PC-3 (cell line): ENCODE measurements at regions not wholly inside any gene's neighbourhood (a gene's known extent, or its start where the extent isn't known, plus 50 kb on each side); places are given as distances from the start of the nearest gene placed in this dataset.
"Not testable (repeated sequence)": the region's sequence is repeated elsewhere in the genome, so short reads cannot be mapped to it uniquely, and the experiment has no call there.

ENCODE experiments used
- ATAC-seq: fragments of 200-7000 bp; cut with Tn5 transposase; 2 replicates; pipeline ENCODE4 v1.9.1; 2020; ENCODE audit warnings: mild to moderate bottlenecking, moderate library complexity
- BruUV-seq: library from RNA; stranded (reverse); fragments of 400-500 nt; replicated peaks from 2 replicates; lab custom pipeline; 2021; lab: Mats Ljungman, UMichigan
- CTCF ChIA-PET: fragments of 300-600 bp; sonication (Branson Sonifier 250); formaldehyde crosslinking; loops from one replicate; lab custom pipeline; 2022; ENCODE audit warnings: antibody characterized with exemption; lab: Charles Lee
- POLR2A ChIA-PET: fragments of 300-600 bp; sonication (Branson Sonifier 250); formaldehyde crosslinking; loops from one replicate; lab custom pipeline; 2022; ENCODE audit warnings: antibody characterized with exemption; ENCODE audit not compliant: unreplicated experiment; lab: Charles Lee
- DNase-seq: peaks from one replicate; pipeline ENCODE4 v3.0.0-alpha.2; 2015
- H2AFZ ChIP-seq: fragments of 300-600 bp; sonication (generic); 2 replicates; pipeline ENCODE4 v1.6.0; 2016; ENCODE audit warnings: antibody characterized with exemption, low read length
- H3F3A ChIP-seq: fragments of 300-600 bp; sonication (generic); one replicate; pipeline ENCODE4 v1.6.0; 2017; ENCODE audit warnings: antibody characterized with exemption, low read length, control low read depth, mild to moderate bottlenecking; ENCODE audit not compliant: unreplicated experiment
- H3K27ac ChIP-seq: fragments of 300-600 bp; sonication (generic); 2 replicates; pipeline ENCODE4 v1.5.1; 2016; ENCODE audit warnings: mild to moderate bottlenecking, low read length
- H3K27me3 ChIP-seq: fragments of 300-600 bp; sonication (generic); 2 replicates; pipeline ENCODE4 v1.6.1; 2016; ENCODE audit warnings: low read length, mixed read lengths
- H3K36me3 ChIP-seq: fragments of 300-600 bp; sonication (generic); 2 replicates; pipeline ENCODE4 v1.6.1; 2016; ENCODE audit warnings: low read depth, mixed run types, low read length, mixed read lengths
- H3K4me1 ChIP-seq: fragments of 300-600 bp; sonication (generic); 2 replicates; pipeline ENCODE4 v1.5.1; 2016; ENCODE audit warnings: low read length; ENCODE audit not compliant: insufficient read depth
- H3K4me2 ChIP-seq: fragments of 300-600 bp; sonication (generic); 2 replicates; pipeline ENCODE4 v1.6.0; 2016; ENCODE audit warnings: low read length
- H3K4me3 ChIP-seq: fragments of 300-600 bp; sonication (generic); 2 replicates; pipeline ENCODE4 v1.5.1; 2016; ENCODE audit warnings: mild to moderate bottlenecking, low read length, mixed read lengths
- H3K79me2 ChIP-seq: fragments of 300-600 bp; sonication (generic); 2 replicates; pipeline ENCODE4 v1.6.1; 2017; ENCODE audit warnings: low read length, mixed read lengths
- H3K9ac ChIP-seq: fragments of 300-600 bp; sonication (generic); 2 replicates; pipeline ENCODE4 v1.6.0; 2016; ENCODE audit warnings: mild to moderate bottlenecking, low read length
- H3K9me2 ChIP-seq: fragments of 300-600 bp; sonication (generic); replicated peaks from 2 replicates; pipeline ENCODE4 v1.6.1; 2016; ENCODE audit warnings: mixed run types, low read length, mixed read lengths
- H3K9me3 ChIP-seq: fragments of 300-600 bp; sonication (generic); 2 replicates; pipeline ENCODE4 v1.6.1; 2016; ENCODE audit warnings: low read length, mixed read lengths
- H4K20me1 ChIP-seq: fragments of 300-600 bp; sonication (generic); 2 replicates; pipeline ENCODE4 v1.6.1; 2016; ENCODE audit warnings: low read length, mixed read lengths
- EZH2 ChIP-seq: fragments of 300-600 bp; sonication (generic); IDR thresholded peaks from one replicate; pipeline ENCODE4 v1.6.1; 2017; ENCODE audit warnings: antibody characterized with exemption, mild to moderate bottlenecking, low read length; ENCODE audit not compliant: unreplicated experiment
- EZH2phosphoT487 ChIP-seq: fragments of 300-600 bp; sonication (generic); IDR thresholded peaks from 2 replicates; pipeline ENCODE4 v1.6.1; 2018; ENCODE audit warnings: mild to moderate bottlenecking, antibody characterized with exemption, low read length, borderline replicate concordance
- intact Hi-C: fragments of 100-400 bp; cut with micrococcal nuclease; formaldehyde crosslinking; loops from 2 replicates; pipeline ENCODE4 v1.9.0; 2023
- TF ChIP-seq, protein P1 (sequence below): fragments of 300-600 bp; sonication (generic); conservative IDR thresholded peaks from 2 replicates; pipeline ENCODE4 v1.5.1; 2017; ENCODE audit warnings: antibody characterized with exemption, low read depth, mild to moderate bottlenecking, low read length

DNA sequence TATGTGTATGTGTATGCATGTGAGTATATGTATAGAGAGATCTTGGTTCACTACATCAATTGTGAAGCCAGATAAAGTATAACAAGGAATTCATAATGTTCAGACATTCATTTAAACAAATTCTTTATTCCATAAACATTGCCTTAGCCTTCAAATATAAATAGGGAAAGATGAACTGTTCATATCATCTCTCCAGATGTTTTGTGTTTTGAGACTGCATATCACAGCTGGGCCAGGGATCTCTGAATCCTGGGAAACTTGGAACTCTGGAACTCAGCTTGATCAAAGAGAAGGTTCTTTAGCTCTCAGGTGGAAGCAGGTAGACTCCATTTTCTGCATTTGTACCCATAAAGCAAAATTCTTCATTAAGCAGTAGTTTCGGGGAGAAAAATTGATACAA is 272.6 kb upstream of the ETAA1 start:
- CTCF ChIA-PET: no interaction called here
- H3K36me3 ChIP-seq: no peaks in the 10 kb centered on the region
- H3F3A ChIP-seq: no peaks in the 10 kb centered on the region
- TF ChIP-seq EZH2phosphoT487 (no peak), EZH2 (no peak)
- TF ChIP-seq, protein P1, sequence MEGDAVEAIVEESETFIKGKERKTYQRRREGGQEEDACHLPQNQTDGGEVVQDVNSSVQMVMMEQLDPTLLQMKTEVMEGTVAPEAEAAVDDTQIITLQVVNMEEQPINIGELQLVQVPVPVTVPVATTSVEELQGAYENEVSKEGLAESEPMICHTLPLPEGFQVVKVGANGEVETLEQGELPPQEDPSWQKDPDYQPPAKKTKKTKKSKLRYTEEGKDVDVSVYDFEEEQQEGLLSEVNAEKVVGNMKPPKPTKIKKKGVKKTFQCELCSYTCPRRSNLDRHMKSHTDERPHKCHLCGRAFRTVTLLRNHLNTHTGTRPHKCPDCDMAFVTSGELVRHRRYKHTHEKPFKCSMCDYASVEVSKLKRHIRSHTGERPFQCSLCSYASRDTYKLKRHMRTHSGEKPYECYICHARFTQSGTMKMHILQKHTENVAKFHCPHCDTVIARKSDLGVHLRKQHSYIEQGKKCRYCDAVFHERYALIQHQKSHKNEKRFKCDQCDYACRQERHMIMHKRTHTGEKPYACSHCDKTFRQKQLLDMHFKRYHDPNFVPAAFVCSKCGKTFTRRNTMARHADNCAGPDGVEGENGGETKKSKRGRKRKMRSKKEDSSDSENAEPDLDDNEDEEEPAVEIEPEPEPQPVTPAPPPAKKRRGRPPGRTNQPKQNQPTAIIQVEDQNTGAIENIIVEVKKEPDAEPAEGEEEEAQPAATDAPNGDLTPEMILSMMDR: no peak
- BruUV-seq: no TSS peak
- H4K20me1 ChIP-seq: no peaks in the 10 kb centered on the region
- no peak overlapping the region for H3K9ac ChIP-seq
- no peak overlapping the region for H2AFZ ChIP-seq
- H3K4me3 ChIP-seq: no peak overlapping the region
- POLR2A ChIA-PET: no interaction called here
- H3K4me2 ChIP-seq: no peak overlapping the region
- no peaks in the 10 kb centered on the region for H3K9me3 ChIP-seq
- ATAC-seq (no peak), DNase-seq (no peak)
- H3K4me1 ChIP-seq: no peaks in the 10 kb centered on the region
- H3K9me2 ChIP-seq: no peaks in the 10 kb centered on the region
- no peak overlapping the region for H3K27ac ChIP-seq
- no peaks in the 10 kb centered on the region for H3K27me3 ChIP-seq
- intact Hi-C loops: no loop called here
- no peaks in the 10 kb centered on the region for H3K79me2 ChIP-seq

GRCh38 chr2:67130531-67131256 is 266.4 kb upstream of the ETAA1 start:
- Histone ChIP-seq H3K79me2 (no peaks in the 10 kb centered on the region), H3K27ac (no peak overlapping the region), H3K4me3 (no peak overlapping the region), H3K4me1 (no peaks in the 10 kb centered on the region; the same call in 1 of the 2 replicates), H4K20me1 (no peaks in the 10 kb centered on the region), H3K36me3 (no peaks in the 10 kb centered on the region), H3K9me3 (no peaks in the 10 kb centered on the region), H2AFZ (no peak overlapping the region), H3K27me3 (no peaks in the 10 kb centered on the region), H3K9ac (no peak overlapping the region), H3F3A (no peaks in the 10 kb centered on the region), H3K9me2 (no peaks in the 10 kb centered on the region), H3K4me2 (no peak overlapping the region)
- ChIA-PET POLR2A (no interaction called here), CTCF (interaction anchor here (0.6 kb wide), 1 partner anchor 217 kb away, joined by 3 read pairs; no protein-coding TSS in a partner anchor)
- intact Hi-C loops: no loop called here
- BruUV-seq: no TSS peak
- DNase-seq: peak; percentile 16
- ATAC-seq: no peak
- TF ChIP-seq EZH2phosphoT487 (no peak), EZH2 (no peak)
- TF ChIP-seq, protein P1: no peak

DNA sequence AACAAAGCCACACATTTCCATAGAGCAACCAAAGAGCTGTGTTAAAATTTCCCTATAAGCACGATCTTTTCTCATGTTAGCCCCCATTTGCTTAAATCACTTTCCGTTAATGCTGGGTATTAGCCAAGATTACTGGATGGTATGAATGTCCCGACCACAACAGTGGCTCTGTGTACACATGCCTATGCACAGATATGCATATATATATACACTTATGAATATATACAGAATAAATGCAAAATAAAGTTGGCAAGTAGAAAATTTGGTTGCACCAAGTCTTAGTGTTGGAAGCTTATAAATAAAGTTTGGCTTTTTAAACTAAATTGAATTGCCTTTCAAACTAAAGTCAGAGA is 265.9 kb upstream of the ETAA1 start:
- no peaks in the 10 kb centered on the region for H3K9me3 ChIP-seq
- ATAC-seq (no peak), DNase-seq (no peak)
- no peaks in the 10 kb centered on the region for H3K79me2 ChIP-seq
- H4K20me1 ChIP-seq: no peaks in the 10 kb centered on the region
- H2AFZ ChIP-seq: no peak overlapping the region
- no peak for TF ChIP-seq EZH2
- no peaks in the 10 kb centered on the region for H3F3A ChIP-seq
- POLR2A ChIA-PET: no interaction called here
- CTCF ChIA-PET: no interaction called here
- no peaks in the 10 kb centered on the region; the same call in 1 of the 2 replicates for H3K4me1 ChIP-seq
- no peak overlapping the region for H3K27ac ChIP-seq
- H3K36me3 ChIP-seq: no peaks in the 10 kb centered on the region
- BruUV-seq: no TSS peak
- intact Hi-C loops: no loop called here
- no peaks in the 10 kb centered on the region for H3K9me2 ChIP-seq
- no peaks in the 10 kb centered on the region for H3K27me3 ChIP-seq
- no peak overlapping the region for H3K4me2 ChIP-seq
- no peak overlapping the region for H3K9ac ChIP-seq
- H3K4me3 ChIP-seq: no peak overlapping the region

- H3K27ac ChIP-seq, H4K20me1 ChIP-seq, H3K36me3 ChIP-seq, H3K9me2 ChIP-seq, H3K4me3 ChIP-seq, H3K4me2 ChIP-seq, BruUV-seq, H2AFZ ChIP-seq, DNase-seq, ATAC-seq, H3F3A ChIP-seq, intact Hi-C loops, H3K27me3 ChIP-seq, CTCF ChIA-PET, H3K9me3 ChIP-seq, H3K79me2 ChIP-seq, H3K4me1 ChIP-seq, POLR2A ChIA-PET, H3K9ac ChIP-seq: not testable (repeated sequence)
Measured at GRCh38 chr2:67132441-67132940, 264.6 kb upstream of the ETAA1 start.
